IMR-90 (cell line): ENCODE measurements at regions not wholly inside any gene's neighbourhood (a gene's known extent, or its start where the extent isn't known, plus 50 kb on each side); places are given as distances from the start of the nearest gene placed in this dataset.

Experiments used
- ATAC-seq: fragments of 200-7000 bp; cut with Tn5 transposase; 2 replicates; pipeline ENCODE4 v1.9.1; 2020; ENCODE audit warnings: low read depth, mild to moderate bottlenecking, moderate library complexity
- BruUV-seq: library from RNA; stranded (reverse); fragments of 400-500 nt; replicated peaks from 2 replicates; lab custom pipeline; 2021; lab: Mats Ljungman, UMichigan
- CTCF ChIA-PET: fragments of 300-600 bp; formaldehyde crosslinking; extraction: SDS; loops from one replicate; lab custom pipeline; 2021; ENCODE audit warnings: antibody characterized with exemption; lab: Yijun Ruan, JAX
- POLR2A ChIA-PET: fragments of 300-600 bp; sonication (Branson Sonifier 250); formaldehyde crosslinking; loops from one replicate; lab custom pipeline; 2022; ENCODE audit warnings: antibody characterized with exemption; ENCODE audit not compliant: unreplicated experiment; lab: Charles Lee
- DNase-seq: peaks from one replicate; pipeline ENCODE4 v3.0.0; 2013
- H2AFZ ChIP-seq: replicated peaks from 2 replicates; pipeline ENCODE3; 2013; ENCODE audit warnings: low read length, mild to moderate bottlenecking; ENCODE audit not compliant: poor library complexity
- H2AK5ac ChIP-seq: 2 replicates; pipeline ENCODE4 v1.6.1; 2013; ENCODE audit warnings: low read depth, low read length, inconsistent platforms
- H2AK9ac ChIP-seq: replicated peaks from 2 replicates; pipeline ENCODE3; 2013; ENCODE audit warnings: mild to moderate bottlenecking, low read depth, low read length, moderate library complexity; ENCODE audit not compliant: poor library complexity
- H2BK120ac ChIP-seq: 2 replicates; pipeline ENCODE4 v1.6.1; 2013; ENCODE audit warnings: low read depth, low read length, inconsistent platforms
- H2BK15ac ChIP-seq: 3 replicates; pipeline ENCODE4 v1.6.1; 2013; ENCODE audit warnings: low read depth, low read length, inconsistent platforms
- H2BK20ac ChIP-seq: 2 replicates; pipeline ENCODE4 v1.6.1; 2013; ENCODE audit warnings: low read depth, mild to moderate bottlenecking, inconsistent platforms, low read length, moderate library complexity
- H2BK5ac ChIP-seq: 2 replicates; pipeline ENCODE4 v1.6.1; 2013; ENCODE audit warnings: mild to moderate bottlenecking, low read depth, low read length, inconsistent platforms; ENCODE audit not compliant: poor library complexity, severe bottlenecking
- H3K14ac ChIP-seq: replicated peaks from 2 replicates; pipeline ENCODE4 v1.6.1; 2013; ENCODE audit warnings: low read depth, low read length, inconsistent platforms
- H3K18ac ChIP-seq: 2 replicates; pipeline ENCODE4 v1.6.1; 2013; ENCODE audit warnings: low read depth, low read length, control low read depth
- H3K23ac ChIP-seq: 2 replicates; pipeline ENCODE4 v1.6.1; 2013; ENCODE audit warnings: low read depth, low read length, inconsistent platforms
- H3K27ac ChIP-seq: 2 replicates; pipeline ENCODE4 v1.5.1; 2013; ENCODE audit warnings: mild to moderate bottlenecking, control low read depth, low read length; ENCODE audit not compliant: insufficient read depth
- H3K27me3 ChIP-seq: 2 replicates; pipeline ENCODE4 v1.6.1; 2013; ENCODE audit warnings: low read length; ENCODE audit not compliant: control insufficient read depth, insufficient read depth
- H3K36me3 ChIP-seq: 2 replicates; pipeline ENCODE4 v1.6.1; 2013; ENCODE audit warnings: low read length, mixed read lengths; ENCODE audit not compliant: control insufficient read depth, insufficient read depth
- H3K4ac ChIP-seq: 2 replicates; pipeline ENCODE4 v1.6.1; 2013; ENCODE audit warnings: low read depth, low read length, inconsistent platforms
- H3K4me1 ChIP-seq: 2 replicates; pipeline ENCODE4 v1.6.1; 2013; ENCODE audit warnings: low read length, mixed read lengths; ENCODE audit not compliant: control insufficient read depth, insufficient read depth
- H3K4me2 ChIP-seq: 2 replicates; pipeline ENCODE4 v1.6.1; 2013; ENCODE audit warnings: low read depth, mild to moderate bottlenecking, control low read depth, low read length, moderate library complexity
- H3K4me3 ChIP-seq: 2 replicates; pipeline ENCODE4 v1.5.1; 2013; ENCODE audit warnings: low read depth, mild to moderate bottlenecking, control low read depth, low read length, moderate library complexity; ENCODE audit not compliant: insufficient read depth
- H3K56ac ChIP-seq: 2 replicates; pipeline ENCODE4 v1.6.1; 2013; ENCODE audit warnings: low read length, inconsistent platforms; ENCODE audit not compliant: insufficient read depth; ENCODE audit errors: extremely low read depth
- H3K79me1 ChIP-seq, 2 experiments: 2 replicates each; pipeline ENCODE4 v1.6.1; 2013; ENCODE audit warnings: low read length in 2 of 2, inconsistent platforms in 1 of 2, low read depth in 1 of 2
- H3K9ac ChIP-seq: 2 replicates; pipeline ENCODE4 v1.6.1; 2013; ENCODE audit warnings: low read depth, low read length, control low read depth
- H3K9me1 ChIP-seq: 2 replicates; pipeline ENCODE4 v1.6.1; 2013; ENCODE audit warnings: low read length, inconsistent platforms; ENCODE audit not compliant: insufficient read depth
- H3K9me3 ChIP-seq: 2 replicates; pipeline ENCODE4 v1.6.1; 2013; ENCODE audit warnings: low read length; ENCODE audit not compliant: control insufficient read depth, insufficient read depth
- H4K20me1 ChIP-seq: 2 replicates; pipeline ENCODE4 v1.6.1; 2013; ENCODE audit warnings: low read length, inconsistent platforms; ENCODE audit not compliant: insufficient read depth
- H4K5ac ChIP-seq: 2 replicates; pipeline ENCODE4 v1.6.1; 2013; ENCODE audit warnings: mild to moderate bottlenecking, low read depth, low read length, control low read depth
- H4K8ac ChIP-seq, 2 experiments: 2 replicates each; pipeline ENCODE4 v1.6.1; 2013; ENCODE audit warnings: low read depth in 2 of 2, low read length in 2 of 2, control low read depth in 1 of 2, inconsistent platforms in 1 of 2
- H4K91ac ChIP-seq: 2 replicates; pipeline ENCODE4 v1.6.1; 2013; ENCODE audit warnings: low read depth, low read length, inconsistent platforms; ENCODE audit not compliant: insufficient read depth
- CHD1 ChIP-seq: IDR thresholded peaks from 2 replicates; pipeline ENCODE4 v1.6.1; 2012; ENCODE audit warnings: low read depth, low read length, improper control_type of control experiment
- MXI1 ChIP-seq: IDR thresholded peaks from 2 replicates; pipeline ENCODE4 v1.6.1; 2012; ENCODE audit warnings: low read depth, mild to moderate bottlenecking, low read length, moderate library complexity, borderline replicate concordance
- WGBS, 2 experiments: methylation state at CpG; one replicate each; pipeline versions ENCODE4 v1.1.5 to v1.1.7; 2013; ENCODE audit warnings: missing lambda C conversion rate in 2 of 2; ENCODE audit not compliant: insufficient read length in 1 of 2; ENCODE audit errors: extremely low coverage in 2 of 2; 5-methylcytosine and 5-hydroxymethylcytosine counted together
- dilution Hi-C: fragments of 300-500 bp; cut with HindIII; formaldehyde crosslinking; loops from one replicate; pipeline ENCODE4 v1.14.3; 2018; ENCODE audit warnings: low sequenced_read_pairs; ENCODE audit not compliant: unreplicated experiment
- in situ Hi-C: fragments of 300-500 bp; cut with MboI; formaldehyde crosslinking; loops from 3 replicates; pipeline ENCODE4 v1.14.3; 2019; ENCODE audit warnings: low sequenced_read_pairs, inconsistent platforms, mixed read lengths
- intact Hi-C: fragments of 100-400 bp; cut with micrococcal nuclease; formaldehyde crosslinking; loops from 2 replicates; pipeline ENCODE4 v1.10.0; 2022

DNA sequence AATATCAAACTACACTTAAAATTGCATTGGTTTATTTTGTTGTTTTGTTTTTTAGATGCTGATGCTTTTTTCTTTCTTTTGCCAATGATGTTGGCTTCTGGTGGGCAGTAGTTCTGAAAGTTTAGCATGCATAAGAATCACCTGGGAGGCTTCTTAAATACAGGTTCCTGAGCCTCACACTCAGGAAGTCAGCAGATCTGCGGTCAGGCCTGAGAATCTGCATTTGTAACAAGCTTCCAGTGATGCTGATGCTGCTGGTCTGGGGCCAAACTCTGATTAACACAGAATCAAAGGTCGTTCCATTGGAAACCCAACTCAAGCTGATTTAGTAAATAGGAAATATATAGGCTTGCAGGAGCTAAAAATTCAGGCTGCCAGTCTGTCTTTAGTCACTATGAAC, 412.9 kb upstream of the SPTLC3 start:
- WGBS, 2 experiments = no CpG with 5 or more reads among the region's 2 CpGs
- no peak overlapping the region for H3K18ac ChIP-seq
- H3K56ac ChIP-seq = no peak overlapping the region
- ChIA-PET CTCF (no interaction called here), POLR2A (no interaction called here)
- H3K4ac ChIP-seq = no peak overlapping the region
- no peak overlapping the region for H4K5ac ChIP-seq
- H4K8ac ChIP-seq = no peak overlapping the region
- no peak for DNase-seq
- no peak overlapping the region for H2AK5ac ChIP-seq
- H3K4me2 ChIP-seq = no peak overlapping the region
- H3K9ac ChIP-seq = no peak overlapping the region
- intact Hi-C loops (no loop called here), dilution Hi-C loops (no loop called here), in situ Hi-C loops (no loop called here)
- H4K91ac ChIP-seq = no peak overlapping the region
- no peak overlapping the region for H2BK5ac ChIP-seq
- no peak overlapping the region for H3K27ac ChIP-seq
- H2BK120ac ChIP-seq = no peak overlapping the region
- TF ChIP-seq MXI1 (no peak), CHD1 (no peak)
- no peaks in the 10 kb centered on the region for H3K36me3 ChIP-seq
- H3K14ac ChIP-seq = no peak overlapping the region
- no TSS peak for BruUV-seq
- H3K27me3 ChIP-seq = no peaks in the 10 kb centered on the region
- H2AK9ac ChIP-seq = no peak overlapping the region
- H3K23ac ChIP-seq = no peak overlapping the region
- H3K4me1 ChIP-seq = no peaks in the 10 kb centered on the region
- no peak overlapping the region for H3K4me3 ChIP-seq
- no peak overlapping the region for H2BK15ac ChIP-seq
- peaks cover 19% of the 10 kb centered on the region for H3K9me3 ChIP-seq
- no peaks in the 10 kb centered on the region for H3K9me1 ChIP-seq
- no peak for ATAC-seq
- no peak overlapping the region for H2BK20ac ChIP-seq
- H2AFZ ChIP-seq = no peak overlapping the region
- H4K20me1 ChIP-seq = no peaks in the 10 kb centered on the region
- H3K79me1 ChIP-seq = no peaks in the 10 kb centered on the region
